ENCODE measurements at regions not wholly inside any gene's neighbourhood (a gene's known extent, or its start where the extent isn't known, plus 50 kb on each side); places are given as distances from the start of the nearest gene placed in this dataset.

DNA sequence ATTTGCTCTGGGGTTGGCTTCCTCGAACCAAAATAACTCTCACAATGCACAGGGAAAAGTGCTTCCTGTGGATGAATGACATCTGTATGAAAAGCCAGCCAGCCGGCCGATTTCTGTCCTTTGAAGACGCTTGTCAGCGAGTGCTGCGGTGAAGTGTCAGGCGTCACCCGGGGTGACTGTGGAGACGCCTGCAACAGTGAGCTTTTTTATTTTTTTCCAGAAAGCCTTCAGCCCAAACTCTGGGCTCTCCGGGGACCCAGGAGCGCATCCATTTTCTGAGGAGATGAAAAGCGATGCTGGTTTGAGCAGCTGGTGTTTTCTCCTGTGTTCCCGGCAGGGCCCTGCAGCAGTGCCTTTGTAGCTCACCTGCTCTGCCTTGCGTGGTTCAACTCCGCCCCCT is 147.9 kb upstream of the MYL2 start:
- DNase-seq (ENCODE audit: low read depth) (no peak), FAIRE-seq (no peak)
- Histone ChIP-seq H3K4me3 (ENCODE audit: low read depth, low read length) (no peak overlapping the region), H3K27me3 (ENCODE audit: control insufficient read depth, insufficient read depth, low read length) (no peaks in the 10 kb centered on the region), H3K36me3 (ENCODE audit: control insufficient read depth, insufficient read depth, low read length) (peaks cover 4% of the 10 kb centered on the region)
- TF ChIP-seq, protein P1, sequence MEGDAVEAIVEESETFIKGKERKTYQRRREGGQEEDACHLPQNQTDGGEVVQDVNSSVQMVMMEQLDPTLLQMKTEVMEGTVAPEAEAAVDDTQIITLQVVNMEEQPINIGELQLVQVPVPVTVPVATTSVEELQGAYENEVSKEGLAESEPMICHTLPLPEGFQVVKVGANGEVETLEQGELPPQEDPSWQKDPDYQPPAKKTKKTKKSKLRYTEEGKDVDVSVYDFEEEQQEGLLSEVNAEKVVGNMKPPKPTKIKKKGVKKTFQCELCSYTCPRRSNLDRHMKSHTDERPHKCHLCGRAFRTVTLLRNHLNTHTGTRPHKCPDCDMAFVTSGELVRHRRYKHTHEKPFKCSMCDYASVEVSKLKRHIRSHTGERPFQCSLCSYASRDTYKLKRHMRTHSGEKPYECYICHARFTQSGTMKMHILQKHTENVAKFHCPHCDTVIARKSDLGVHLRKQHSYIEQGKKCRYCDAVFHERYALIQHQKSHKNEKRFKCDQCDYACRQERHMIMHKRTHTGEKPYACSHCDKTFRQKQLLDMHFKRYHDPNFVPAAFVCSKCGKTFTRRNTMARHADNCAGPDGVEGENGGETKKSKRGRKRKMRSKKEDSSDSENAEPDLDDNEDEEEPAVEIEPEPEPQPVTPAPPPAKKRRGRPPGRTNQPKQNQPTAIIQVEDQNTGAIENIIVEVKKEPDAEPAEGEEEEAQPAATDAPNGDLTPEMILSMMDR (IDR thresholded peaks at IDR 0.05; ENCODE audit: insufficient read depth, low read length, severe bottlenecking) = no peak

DNA sequence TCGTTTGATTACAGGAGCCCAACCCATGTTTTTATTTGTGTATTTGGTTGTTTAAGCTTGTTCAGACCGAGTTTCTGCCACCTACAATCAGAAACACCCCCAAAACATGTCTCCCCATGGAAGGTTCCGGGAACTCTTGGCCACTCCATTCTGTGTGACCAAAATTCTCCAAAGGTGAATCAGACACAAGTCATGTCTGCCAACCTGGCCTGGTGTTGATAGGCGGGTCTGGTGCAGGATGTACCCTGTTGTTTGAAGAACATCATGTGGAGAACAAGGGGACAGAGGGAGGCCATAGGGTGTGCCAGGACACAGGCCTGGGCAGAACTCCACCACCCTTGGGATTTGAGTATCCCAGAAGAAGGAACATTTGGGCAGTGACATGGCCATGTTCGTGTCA is 147.1 kb upstream of the MYL2 start:
- FAIRE-seq = no peak
- peak; percentile 90 for DNase-seq (ENCODE audit: low read depth)

DNA sequence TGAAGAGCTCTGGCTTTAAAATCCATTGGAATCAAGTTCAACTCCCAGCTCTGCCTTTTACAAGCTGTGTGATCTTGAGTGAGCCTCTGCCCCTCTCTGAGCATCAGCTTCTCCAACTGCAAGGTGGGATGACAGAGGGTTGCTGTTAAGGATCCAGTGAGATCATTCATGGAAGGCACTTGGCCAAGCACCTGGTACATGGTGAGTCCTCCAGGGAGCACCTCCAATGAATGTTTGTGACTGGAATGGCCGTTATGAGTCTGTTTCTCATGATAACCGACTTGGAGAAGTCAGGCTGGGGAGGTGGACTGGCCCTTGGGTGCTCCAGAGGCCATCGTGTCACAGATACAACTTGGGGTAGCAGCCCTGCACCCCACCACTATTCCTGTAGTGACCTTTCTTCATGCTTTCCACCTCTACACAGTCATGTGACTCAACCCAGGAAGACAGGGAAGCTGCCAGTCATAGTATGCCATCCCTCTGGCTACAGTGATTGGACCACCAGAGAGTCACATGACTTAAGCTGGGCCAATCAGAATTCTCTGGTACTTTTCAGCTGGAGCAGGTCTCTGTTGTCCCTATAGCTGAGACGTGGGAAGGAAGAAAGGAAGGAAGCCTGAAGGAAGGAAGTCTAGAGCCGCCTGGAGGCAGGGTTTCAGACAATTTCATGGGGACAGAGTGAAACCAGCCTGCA is 146.5 kb upstream of the MYL2 start:
- TF ChIP-seq, protein P1 (IDR thresholded peaks at IDR 0.05; ENCODE audit: insufficient read depth, low read length, severe bottlenecking) = peak; percentile 14
- H3K36me3 ChIP-seq (ENCODE audit: control insufficient read depth, insufficient read depth, low read length) = peaks cover 3% of the 10 kb centered on the region
- H3K4me3 ChIP-seq (ENCODE audit: low read depth, low read length) = no peak overlapping the region
- H3K27me3 ChIP-seq (ENCODE audit: control insufficient read depth, insufficient read depth, low read length) = no peaks in the 10 kb centered on the region
- DNase-seq (ENCODE audit: low read depth) (peak; percentile 90), FAIRE-seq (no peak)

More for the DNA sequence above, 147.1 kb upstream of the MYL2 start:
- Histone ChIP-seq H3K4me3 (ENCODE audit: low read depth, low read length) (no peak overlapping the region), H3K36me3 (ENCODE audit: control insufficient read depth, insufficient read depth, low read length) (peaks cover 3% of the 10 kb centered on the region), H3K27me3 (ENCODE audit: control insufficient read depth, insufficient read depth, low read length) (no peaks in the 10 kb centered on the region)
- TF ChIP-seq, protein P1 (IDR thresholded peaks at IDR 0.05; ENCODE audit: insufficient read depth, low read length, severe bottlenecking) = no peak

DNA sequence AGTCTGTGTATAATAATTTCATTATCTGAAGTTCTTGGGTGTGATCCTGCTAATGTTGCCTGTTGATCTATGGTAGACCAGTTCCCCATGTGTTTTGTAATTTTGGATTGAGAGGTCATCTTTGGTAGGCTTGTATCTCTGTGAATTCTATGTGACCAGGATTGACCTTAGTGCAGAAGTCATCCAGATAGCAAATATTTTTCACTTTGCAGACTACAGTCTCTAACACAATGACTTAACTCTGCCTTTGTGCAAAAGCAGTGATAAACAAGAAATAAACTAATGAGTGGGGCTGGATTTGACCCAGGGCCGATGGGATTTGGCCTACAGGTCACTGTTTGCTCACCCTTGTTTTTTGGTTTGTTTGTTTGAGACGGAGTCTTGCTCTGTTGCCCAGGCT is 144.6 kb upstream of the MYL2 start:
- Histone ChIP-seq H3K36me3 (ENCODE audit: control insufficient read depth, insufficient read depth, low read length) (peaks cover 1% of the 10 kb centered on the region), H3K4me3 (ENCODE audit: low read depth, low read length) (no peak overlapping the region), H3K27me3 (ENCODE audit: control insufficient read depth, insufficient read depth, low read length) (no peaks in the 10 kb centered on the region)
- no peak for FAIRE-seq
- no peak for DNase-seq (ENCODE audit: low read depth)
- TF ChIP-seq, protein P1 (IDR thresholded peaks at IDR 0.05; ENCODE audit: insufficient read depth, low read length, severe bottlenecking) = no peak

DNA sequence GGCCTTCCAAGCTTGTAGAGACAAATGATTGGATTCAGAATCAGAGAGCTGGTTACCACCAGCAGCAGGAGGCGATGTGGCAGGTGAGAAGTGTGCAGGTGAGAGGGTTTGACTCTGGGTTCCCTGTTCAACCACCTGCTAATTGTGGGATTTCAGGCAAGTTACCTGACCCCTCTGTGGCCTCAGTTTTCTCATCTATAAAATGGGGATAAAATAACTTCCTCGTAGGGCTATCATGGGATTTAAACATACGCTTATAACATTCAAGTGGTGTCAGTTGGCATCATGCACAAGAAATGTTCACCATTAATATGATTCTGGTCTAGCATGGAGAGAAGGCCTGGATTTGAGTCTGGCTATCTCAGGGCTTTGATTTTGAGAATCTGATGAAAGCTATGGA is 143.8 kb upstream of the MYL2 start:
- DNase-seq (ENCODE audit: low read depth) (no peak), FAIRE-seq (no peak)
- no peaks in the 10 kb centered on the region for H3K27me3 ChIP-seq (ENCODE audit: control insufficient read depth, insufficient read depth, low read length)
- H3K36me3 ChIP-seq (ENCODE audit: control insufficient read depth, insufficient read depth, low read length) = peaks cover 1% of the 10 kb centered on the region
- TF ChIP-seq, protein P1 (IDR thresholded peaks at IDR 0.05; ENCODE audit: insufficient read depth, low read length, severe bottlenecking) = no peak
- H3K4me3 ChIP-seq (ENCODE audit: low read depth, low read length) = no peak overlapping the region

All from bronchial epithelial cell (primary cell).